Body of pancreas (tissue), 4 donors: ENCODE measurements at regions not wholly inside any gene's neighbourhood (a gene's known extent, or its start where the extent isn't known, plus 50 kb on each side); places are given as distances from the start of the nearest gene placed in this dataset.

Source experiments
- ATAC-seq: fragments of 150-250 bp; one replicate; pipeline ENCODE4 v1.9.1; 2016
- DNase-seq, 4 donors: peaks; one replicate each; pipeline ENCODE4 v3.0.0-alpha.2; 2019
- H3K27ac ChIP-seq, 4 donors: fragments of 200-600 bp; sonication (generic); 1 replicate in 3 of 4; 2 replicates in 1 of 4; pipeline versions ENCODE4 v1.5.1 to v1.6.1; 2016 to 2019; ENCODE audit warnings: mild to moderate bottlenecking in 1 of 4, mixed read lengths in 1 of 4, moderate library complexity in 1 of 4
- H3K27me3 ChIP-seq, 2 donors: fragments of 200-600 bp; sonication (generic); one replicate each; pipeline ENCODE4 v1.6.0; 2016; ENCODE audit warnings: mild to moderate bottlenecking in 1 of 2
- H3K36me3 ChIP-seq, 2 donors: fragments of 200-600 bp; sonication (generic); replicated peaks in 1 of 2; 2 replicates each; pipeline ENCODE4 v1.5.1; 2016; ENCODE audit warnings: low read depth in 2 of 2; ENCODE audit not compliant: insufficient read depth in 1 of 2
- H3K4me1 ChIP-seq: fragments of 200-600 bp; sonication (generic); one replicate; pipeline ENCODE4 v1.6.0; 2016
- H3K4me3 ChIP-seq, 2 donors: fragments of 200-600 bp; sonication (generic); 1 replicate in 1 of 2; 2 replicates in 1 of 2; pipeline ENCODE4 v1.5.1; 2016 to 2019
- H3K9me3 ChIP-seq, 3 donors: fragments of 200-600 bp; sonication (generic); 1 replicate in 2 of 3; 2 replicates in 1 of 3; pipeline ENCODE4 v1.5.1; 2016
- POLR2A ChIP-seq, 3 donors: fragments of 450-650 bp; IDR thresholded peaks; one replicate each; pipeline ENCODE4 v1.6.1; 2016; ENCODE audit warnings: antibody characterized with exemption in 3 of 3, mild to moderate bottlenecking in 2 of 3
- WGBS, 2 donors: methylation state at CpG; one replicate each; pipeline ENCODE4 v1.1.5; 2017; 5-methylcytosine and 5-hydroxymethylcytosine counted together
- intact Hi-C: fragments of 100-400 bp; cut with DNase I; formaldehyde crosslinking; loops from one replicate; pipeline ENCODE4 v1.15.1; 2023
- TF ChIP-seq, protein P1 (sequence below), 7 experiments: fragments of 450-650 bp in 4 of 7; fragments of 200-600 bp in 3 of 7; sonication (generic) in 3 of 7; IDR thresholded peaks; one replicate each; pipeline ENCODE4 v1.5.1; 2016 to 2019; ENCODE audit warnings: antibody characterized with exemption in 7 of 7

DNA sequence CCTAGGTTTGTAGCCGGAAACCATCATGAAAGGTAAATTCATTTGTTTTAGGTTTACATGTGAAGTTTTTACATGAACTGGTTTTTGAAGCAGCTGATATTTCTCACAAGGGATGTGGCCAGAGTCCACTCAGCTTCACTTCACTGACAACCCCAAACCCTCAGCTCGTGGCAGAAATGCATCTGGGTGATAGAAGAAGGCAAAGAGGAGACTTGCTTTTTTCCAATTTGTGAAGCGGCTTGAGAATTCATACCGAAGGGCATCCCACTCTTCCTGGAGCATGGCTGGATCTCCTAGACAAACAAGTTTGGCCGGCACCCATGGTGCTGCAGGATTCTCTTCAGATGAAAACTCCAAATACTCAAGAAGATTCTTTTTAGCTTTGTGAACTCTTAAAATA lies 392.8 kb upstream of the CNR1 start:
- TF ChIP-seq, protein P1, sequence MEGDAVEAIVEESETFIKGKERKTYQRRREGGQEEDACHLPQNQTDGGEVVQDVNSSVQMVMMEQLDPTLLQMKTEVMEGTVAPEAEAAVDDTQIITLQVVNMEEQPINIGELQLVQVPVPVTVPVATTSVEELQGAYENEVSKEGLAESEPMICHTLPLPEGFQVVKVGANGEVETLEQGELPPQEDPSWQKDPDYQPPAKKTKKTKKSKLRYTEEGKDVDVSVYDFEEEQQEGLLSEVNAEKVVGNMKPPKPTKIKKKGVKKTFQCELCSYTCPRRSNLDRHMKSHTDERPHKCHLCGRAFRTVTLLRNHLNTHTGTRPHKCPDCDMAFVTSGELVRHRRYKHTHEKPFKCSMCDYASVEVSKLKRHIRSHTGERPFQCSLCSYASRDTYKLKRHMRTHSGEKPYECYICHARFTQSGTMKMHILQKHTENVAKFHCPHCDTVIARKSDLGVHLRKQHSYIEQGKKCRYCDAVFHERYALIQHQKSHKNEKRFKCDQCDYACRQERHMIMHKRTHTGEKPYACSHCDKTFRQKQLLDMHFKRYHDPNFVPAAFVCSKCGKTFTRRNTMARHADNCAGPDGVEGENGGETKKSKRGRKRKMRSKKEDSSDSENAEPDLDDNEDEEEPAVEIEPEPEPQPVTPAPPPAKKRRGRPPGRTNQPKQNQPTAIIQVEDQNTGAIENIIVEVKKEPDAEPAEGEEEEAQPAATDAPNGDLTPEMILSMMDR (IDR thresholded peaks at IDR 0.05) = no peak
- no peak for TF ChIP-seq POLR2A (IDR thresholded peaks at IDR 0.05)
- Histone ChIP-seq H3K4me1 (no peaks in the 10 kb centered on the region), H3K4me3 (no peak overlapping the region), H3K27ac (no peak overlapping the region), H3K9me3 (no peaks in the 10 kb centered on the region), H3K36me3 (no peaks in the 10 kb centered on the region), H3K27me3 (no peaks in the 10 kb centered on the region)
- intact Hi-C loops = no loop called here
- ATAC-seq (no peak), DNase-seq (no peak)
- WGBS, 2 donors = 72 to 74% methylated on average over 5 of the region's 5 CpGs

DNA sequence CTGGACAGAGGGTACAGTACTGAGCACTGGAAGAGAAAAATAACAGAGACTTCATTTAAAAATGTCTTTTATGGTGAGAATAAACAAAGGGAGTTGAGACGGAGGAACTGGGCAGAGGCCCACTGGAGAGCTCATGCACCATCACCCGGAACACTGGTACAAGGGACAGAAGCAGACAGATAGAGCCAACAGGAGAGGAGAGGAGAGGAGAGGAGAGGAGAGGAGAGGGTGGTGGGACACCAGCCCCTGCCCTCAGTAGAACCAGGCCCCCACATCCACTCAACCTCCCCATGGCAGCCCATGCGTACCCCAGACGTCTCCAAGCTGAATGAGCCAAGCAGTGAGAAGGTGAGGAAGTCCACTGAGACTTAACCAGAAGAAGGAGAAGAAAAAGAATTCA lies 390.5 kb upstream of the CNR1 start:
- no peak for TF ChIP-seq POLR2A (IDR thresholded peaks at IDR 0.05)
- TF ChIP-seq, protein P1 (IDR thresholded peaks at IDR 0.05) = no peak
- intact Hi-C loops = no loop called here
- H3K9me3 ChIP-seq = no peaks in the 10 kb centered on the region
- H3K4me1 ChIP-seq = no peaks in the 10 kb centered on the region
- no peak overlapping the region for H3K4me3 ChIP-seq
- ATAC-seq (no peak), DNase-seq (no peak)
- H3K27ac ChIP-seq = no peak overlapping the region
- 23 to 29% methylated on average over 3 to 4 of the region's 4 CpGs for WGBS, 2 donors
- H3K27me3 ChIP-seq = no peaks in the 10 kb centered on the region
- no peaks in the 10 kb centered on the region for H3K36me3 ChIP-seq

DNA sequence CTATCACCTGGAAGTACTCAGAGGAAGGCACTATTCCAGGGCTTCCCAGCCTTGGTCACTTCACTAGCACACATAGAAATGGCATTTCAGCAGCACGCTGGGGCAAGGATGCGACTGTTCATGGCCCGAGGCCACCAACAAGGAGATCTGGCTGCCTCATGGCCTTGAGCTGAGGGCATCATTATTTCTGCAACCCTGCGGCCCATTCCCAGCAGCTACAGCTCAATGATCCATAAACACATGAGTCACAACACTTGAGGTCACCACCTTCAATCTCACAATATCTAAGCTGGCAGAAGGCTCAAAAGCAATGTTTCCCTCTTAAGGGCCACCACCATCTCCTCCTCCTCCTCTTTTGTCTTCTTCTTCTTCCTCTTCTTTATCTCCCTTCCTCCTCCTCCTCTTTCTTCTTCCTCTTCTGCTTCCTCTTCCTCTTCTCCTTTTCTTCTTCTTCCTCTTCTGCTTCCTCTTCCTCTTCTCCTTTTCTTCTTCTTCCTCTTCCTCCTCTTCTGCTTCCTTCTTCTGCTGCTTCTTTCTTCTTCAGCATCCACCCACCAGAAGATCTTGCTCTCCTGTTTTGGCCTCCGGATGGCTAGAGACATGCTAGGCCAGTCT lies 382.9 kb upstream of the CNR1 start:
- H3K36me3 ChIP-seq = no peaks in the 10 kb centered on the region
- DNase-seq (no peak), ATAC-seq (no peak)
- WGBS, 2 donors = 70 to 74% methylated on average over 5 of the region's 5 CpGs
- no peaks in the 10 kb centered on the region for H3K4me1 ChIP-seq
- no peaks in the 10 kb centered on the region for H3K27me3 ChIP-seq
- TF ChIP-seq, protein P1 (IDR thresholded peaks at IDR 0.05) = no peak
- no peak for TF ChIP-seq POLR2A (IDR thresholded peaks at IDR 0.05)
- no peaks in the 10 kb centered on the region for H3K9me3 ChIP-seq
- no peak overlapping the region for H3K4me3 ChIP-seq
- no peak overlapping the region for H3K27ac ChIP-seq
- intact Hi-C loops = no loop called here

DNA sequence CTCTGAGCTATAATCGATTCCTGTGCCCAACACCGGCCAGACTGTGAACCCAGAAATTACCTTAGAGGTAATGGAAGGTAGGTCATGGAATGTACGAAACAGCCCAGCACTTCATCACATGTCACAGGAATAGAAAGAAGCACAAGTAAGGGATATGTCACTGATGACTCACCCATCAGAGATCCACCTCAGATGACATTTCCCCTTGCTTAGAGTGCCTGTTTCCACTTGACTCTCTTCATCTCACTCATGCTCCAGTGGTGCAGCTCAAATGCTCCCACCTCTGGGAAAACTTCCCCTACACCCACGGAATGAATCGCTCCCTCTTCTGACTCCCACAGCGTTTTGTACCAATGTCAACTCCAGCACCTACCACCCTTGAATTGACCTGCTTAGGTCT lies 381.6 kb upstream of the CNR1 start:
- WGBS, 2 donors = 64 to 78% methylated on average over 6 of the region's 6 CpGs
- intact Hi-C loops = no loop called here
- no peak for ATAC-seq

DNA sequence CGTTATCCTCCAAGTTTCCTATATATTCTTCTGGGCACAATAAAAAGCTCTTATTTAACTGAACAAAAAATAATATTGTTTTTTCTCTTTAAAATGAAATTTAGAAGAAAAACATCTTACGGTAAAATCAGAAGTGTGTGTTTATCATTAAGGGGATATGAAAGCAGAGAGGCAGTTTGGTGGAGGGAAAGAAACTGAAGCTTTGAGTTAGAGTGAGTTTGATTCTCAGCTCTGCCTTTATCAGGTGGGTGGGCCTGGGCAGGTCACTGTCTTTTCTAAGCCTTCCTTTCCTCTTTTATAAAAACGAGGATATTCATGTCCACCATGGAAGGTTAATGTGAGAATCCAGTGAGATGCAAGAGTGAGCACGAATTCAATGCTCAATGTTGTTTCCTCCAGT lies 379.8 kb upstream of the CNR1 start:
- TF ChIP-seq, protein P1 (IDR thresholded peaks at IDR 0.05) = no peak
- TF ChIP-seq POLR2A (IDR thresholded peaks at IDR 0.05) = no peak
- H3K4me1 ChIP-seq = no peaks in the 10 kb centered on the region
- intact Hi-C loops = no loop called here
- H3K36me3 ChIP-seq = no peaks in the 10 kb centered on the region
- no peak overlapping the region for H3K4me3 ChIP-seq
- 38% methylated on average over 4 of the region's 4 CpGs for WGBS, 2 donors
- H3K27ac ChIP-seq = no peak overlapping the region
- no peaks in the 10 kb centered on the region for H3K9me3 ChIP-seq
- H3K27me3 ChIP-seq = no peaks in the 10 kb centered on the region
- ATAC-seq = no peak
- DNase-seq = no peak

More for the DNA sequence above, 381.6 kb upstream of the CNR1 start:
- TF ChIP-seq, protein P1 (IDR thresholded peaks at IDR 0.05) = no peak
- no peak for TF ChIP-seq POLR2A (IDR thresholded peaks at IDR 0.05)
- H3K4me1 ChIP-seq = no peaks in the 10 kb centered on the region
- no peaks in the 10 kb centered on the region for H3K27me3 ChIP-seq
- no peaks in the 10 kb centered on the region for H3K9me3 ChIP-seq
- no peak overlapping the region for H3K27ac ChIP-seq
- no peak for DNase-seq
- H3K36me3 ChIP-seq = no peaks in the 10 kb centered on the region
- H3K4me3 ChIP-seq = no peak overlapping the region
